SK-N-SH treated with all-trans-retinoic acid at 6 μM for 48 hours (cell line): ENCODE measurements at regions not wholly inside any gene's neighbourhood (a gene's known extent, or its start where the extent isn't known, plus 50 kb on each side); places are given as distances from the start of the nearest gene placed in this dataset.

Experiments
- ARNTL ChIP-seq: fragments of 450-650 bp; formaldehyde crosslinking; IDR thresholded peaks from 2 replicates; pipeline ENCODE4 v1.5.0; 2020; ENCODE audit warnings: low read depth, mild to moderate bottlenecking, moderate library complexity, borderline replicate concordance
- BACH2 ChIP-seq: fragments of 250-450 bp; sonication (Bioruptor Pico); IDR thresholded peaks from 2 replicates; pipeline ENCODE4 v1.9.0; 2021; ENCODE audit warnings: mild to moderate bottlenecking, borderline replicate concordance
- ESRRG ChIP-seq: fragments of 250-450 bp; sonication (Bioruptor Pico); IDR thresholded peaks from 2 replicates; pipeline ENCODE4 v1.6.1; 2021; ENCODE audit warnings: mild to moderate bottlenecking
- POU6F1 ChIP-seq: fragments of 250-450 bp; sonication (Bioruptor Pico); IDR thresholded peaks from 2 replicates; pipeline ENCODE4 v1.8.0; 2021; ENCODE audit warnings: low read depth, mild to moderate bottlenecking, moderate library complexity, borderline replicate concordance
- PPARA ChIP-seq: fragments of 250-450 bp; sonication (Bioruptor Pico); IDR thresholded peaks from 2 replicates; pipeline ENCODE4 v1.5.0; 2020; ENCODE audit warnings: mild to moderate bottlenecking, borderline replicate concordance
- RARB ChIP-seq: fragments of 250-450 bp; sonication (Bioruptor Pico); IDR thresholded peaks from 2 replicates; pipeline ENCODE4 v1.8.0; 2021; ENCODE audit warnings: mild to moderate bottlenecking, moderate library complexity
- TCF4 ChIP-seq: fragments of 250-450 bp; sonication (Bioruptor Pico); IDR thresholded peaks from 2 replicates; pipeline ENCODE4 v1.8.0; 2021; ENCODE audit warnings: mild to moderate bottlenecking, moderate library complexity, borderline replicate concordance
- ZNF70 ChIP-seq: fragments of 450-650 bp; formaldehyde crosslinking; IDR thresholded peaks from 2 replicates; pipeline ENCODE4 v1.5.0; 2020; ENCODE audit warnings: mild to moderate bottlenecking, moderate library complexity
- TF ChIP-seq, protein P1 (sequence below): fragments of 250-450 bp; sonication (Bioruptor Pico); IDR thresholded peaks from 2 replicates; pipeline ENCODE4 v1.8.0; 2020; ENCODE audit warnings: mild to moderate bottlenecking, moderate library complexity, borderline replicate concordance
- TF ChIP-seq, protein P2 (sequence below): fragments of 250-450 bp; sonication (Bioruptor Pico); IDR thresholded peaks from 2 replicates; pipeline ENCODE4 v1.5.1; 2020; ENCODE audit warnings: low read depth, mild to moderate bottlenecking, moderate library complexity

DNA sequence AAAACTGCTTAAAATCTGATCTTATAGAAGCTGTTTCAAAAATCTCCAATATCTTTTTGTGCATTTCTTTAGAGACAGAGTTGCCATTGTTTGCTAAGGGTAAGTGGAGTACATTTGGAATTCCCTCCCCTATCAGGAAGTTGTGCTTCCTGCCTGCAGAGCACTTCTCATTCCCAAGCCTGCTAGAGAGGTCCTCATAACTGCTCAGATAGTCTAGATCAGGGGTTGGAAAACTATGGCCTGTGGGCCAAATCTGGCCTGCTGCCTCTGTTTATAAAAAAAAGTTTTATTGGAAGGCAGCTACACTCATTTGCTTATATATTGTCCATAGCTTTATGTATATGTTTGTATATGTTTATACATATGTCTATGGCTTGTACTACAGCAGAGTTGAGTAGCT, 333.7 kb upstream of the PROK2 start:
- TF ChIP-seq PPARA (CRISPR knock-in tag) (no peak), RARB (CRISPR knock-in tag) (no peak), ESRRG (CRISPR knock-in tag) (no peak), POU6F1 (CRISPR knock-in tag) (no peak), ZNF70 (CRISPR knock-in tag) (no peak), TCF4 (CRISPR knock-in tag) (no peak), ARNTL (CRISPR knock-in tag) (no peak), BACH2 (no peak)
- TF ChIP-seq, protein P1, sequence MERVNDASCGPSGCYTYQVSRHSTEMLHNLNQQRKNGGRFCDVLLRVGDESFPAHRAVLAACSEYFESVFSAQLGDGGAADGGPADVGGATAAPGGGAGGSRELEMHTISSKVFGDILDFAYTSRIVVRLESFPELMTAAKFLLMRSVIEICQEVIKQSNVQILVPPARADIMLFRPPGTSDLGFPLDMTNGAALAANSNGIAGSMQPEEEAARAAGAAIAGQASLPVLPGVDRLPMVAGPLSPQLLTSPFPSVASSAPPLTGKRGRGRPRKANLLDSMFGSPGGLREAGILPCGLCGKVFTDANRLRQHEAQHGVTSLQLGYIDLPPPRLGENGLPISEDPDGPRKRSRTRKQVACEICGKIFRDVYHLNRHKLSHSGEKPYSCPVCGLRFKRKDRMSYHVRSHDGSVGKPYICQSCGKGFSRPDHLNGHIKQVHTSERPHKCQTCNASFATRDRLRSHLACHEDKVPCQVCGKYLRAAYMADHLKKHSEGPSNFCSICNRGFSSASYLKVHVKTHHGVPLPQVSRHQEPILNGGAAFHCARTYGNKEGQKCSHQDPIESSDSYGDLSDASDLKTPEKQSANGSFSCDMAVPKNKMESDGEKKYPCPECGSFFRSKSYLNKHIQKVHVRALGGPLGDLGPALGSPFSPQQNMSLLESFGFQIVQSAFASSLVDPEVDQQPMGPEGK (CRISPR knock-in tag): no peak
- TF ChIP-seq, protein P2, sequence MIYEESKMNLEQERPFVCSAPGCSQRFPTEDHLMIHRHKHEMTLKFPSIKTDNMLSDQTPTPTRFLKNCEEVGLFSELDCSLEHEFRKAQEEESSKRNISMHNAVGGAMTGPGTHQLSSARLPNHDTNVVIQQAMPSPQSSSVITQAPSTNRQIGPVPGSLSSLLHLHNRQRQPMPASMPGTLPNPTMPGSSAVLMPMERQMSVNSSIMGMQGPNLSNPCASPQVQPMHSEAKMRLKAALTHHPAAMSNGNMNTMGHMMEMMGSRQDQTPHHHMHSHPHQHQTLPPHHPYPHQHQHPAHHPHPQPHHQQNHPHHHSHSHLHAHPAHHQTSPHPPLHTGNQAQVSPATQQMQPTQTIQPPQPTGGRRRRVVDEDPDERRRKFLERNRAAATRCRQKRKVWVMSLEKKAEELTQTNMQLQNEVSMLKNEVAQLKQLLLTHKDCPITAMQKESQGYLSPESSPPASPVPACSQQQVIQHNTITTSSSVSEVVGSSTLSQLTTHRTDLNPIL: no peak
